DMS 273 (cell line): ENCODE measurements at regions not wholly inside any gene's neighbourhood (a gene's known extent, or its start where the extent isn't known, plus 50 kb on each side); places are given as distances from the start of the nearest gene placed in this dataset.

Experiments used
- DNase-seq: peaks from one replicate; lab custom pipeline; 2025; ENCODE audit not compliant: unreplicated experiment; lab: John Stamatoyannopoulos, UW

- no peak for DNase-seq
Measured at GRCh38 chr11:111097191-111097590, 148.3 kb upstream of the POU2AF2 start.

GRCh38 chr11:111095327-111095726 lies 150.2 kb upstream of the POU2AF2 start:
- DNase-seq = no peak

- DNase-seq = no peak
Measured at GRCh38 chr11:111093061-111093460, 152.5 kb upstream of the POU2AF2 start.

GRCh38 chr11:111091321-111091938 lies 154.1 kb upstream of the POU2AF2 start:
- no peak for DNase-seq

GRCh38 chr11:111089759-111090158 lies 155.8 kb upstream of the POU2AF2 start:
- no peak for DNase-seq

GRCh38 chr11:111088847-111089355 lies 156.6 kb upstream of the POU2AF2 start:
- DNase-seq = no peak

- DNase-seq = no peak
Measured at GRCh38 chr11:111086058-111086457, 159.5 kb upstream of the POU2AF2 start.

- no peak for DNase-seq
Measured at GRCh38 chr11:111082664-111083063, 162.9 kb upstream of the POU2AF2 start.

GRCh38 chr11:111081021-111081511 lies 164.5 kb upstream of the POU2AF2 start:
- DNase-seq = peak; percentile 10

- DNase-seq = no peak
Measured at GRCh38 chr11:111077530-111078322, 167.8 kb upstream of the POU2AF2 start.

GRCh38 chr11:111069066-111069465 lies 176.5 kb upstream of the POU2AF2 start:
- DNase-seq = peak; percentile 10

GRCh38 chr11:111067994-111068393 lies 177.5 kb upstream of the POU2AF2 start:
- no peak for DNase-seq

- no peak for DNase-seq
Measured at GRCh38 chr11:111066846-111067245, 178.7 kb upstream of the POU2AF2 start.

- DNase-seq = peak; percentile 25
Measured at GRCh38 chr11:111063726-111064517, 181.6 kb upstream of the POU2AF2 start.

GRCh38 chr11:111062420-111062819 lies 183.1 kb upstream of the POU2AF2 start:
- DNase-seq = no peak

GRCh38 chr11:111059726-111060125 lies 185.8 kb upstream of the POU2AF2 start:
- no peak for DNase-seq

- no peak for DNase-seq
Measured at GRCh38 chr11:111049131-111049530, 196.4 kb upstream of the POU2AF2 start.

- no peak for DNase-seq
Measured at GRCh38 chr11:111047374-111047773, 198.2 kb upstream of the POU2AF2 start.

- DNase-seq = no peak
Measured at GRCh38 chr11:111046291-111046690, 199.2 kb upstream of the POU2AF2 start.

- no peak for DNase-seq
Measured at GRCh38 chr11:111045874-111046273, 199.7 kb upstream of the POU2AF2 start.

- no peak for DNase-seq
Measured at GRCh38 chr11:111045407-111045803, 200.1 kb upstream of the POU2AF2 start.
